HepG2 (cell line): ENCODE measurements at regions not wholly inside any gene's neighbourhood (a gene's known extent, or its start where the extent isn't known, plus 50 kb on each side); places are given as distances from the start of the nearest gene placed in this dataset.

Experiments
- ATAC-seq: fragments of 200-7000 bp; cut with Tn5 transposase; 3 replicates; pipeline ENCODE4 v1.9.1; 2020; ENCODE audit warnings: mild to moderate bottlenecking, moderate library complexity
- BruUV-seq: library from RNA; stranded (reverse); fragments of 400-500 nt; replicated peaks from 2 replicates; lab custom pipeline; 2021; lab: Mats Ljungman, UMichigan
- CTCF ChIA-PET: fragments of 300-600 bp; formaldehyde crosslinking; extraction: SDS; loops from one replicate; lab custom pipeline; 2021; ENCODE audit warnings: low total read pairs, inconsistent platforms, low intra/inter-chr PET ratio; lab: Yijun Ruan, JAX
- POLR2A ChIA-PET: fragments of 350-600 bp; sonication (Branson Sonifier 250); formaldehyde crosslinking; loops from one replicate; lab custom pipeline; 2020; ENCODE audit warnings: antibody characterized with exemption, inconsistent platforms; lab: Yijun Ruan, JAX
- DNase-seq: peaks from one replicate; pipeline ENCODE4 v3.0.0-alpha.2; 2015; ENCODE audit warnings: low spot score
- FAIRE-seq: peaks from 3 replicates; lab custom pipeline; 2011; peaks lifted over from hg19 to GRCh38; lab: Jason Lieb, UNC
- H2AFZ ChIP-seq: one replicate; pipeline ENCODE4 v1.6.1; 2011; ENCODE audit warnings: low read length, inconsistent platforms
- H3K27ac ChIP-seq: fragments of 300-600 bp; 3 replicates; pipeline ENCODE4 v1.8.0; 2011; ENCODE audit warnings: mixed run types, mild to moderate bottlenecking, mixed read lengths, low read length, inconsistent platforms; ENCODE audit not compliant: insufficient read depth; ENCODE audit errors: extremely low read length
- H3K27me3 ChIP-seq, 2 experiments: fragments of 200-600 bp in 1 of 2; 2 replicates in 1 of 2; 3 replicates in 1 of 2; pipeline versions ENCODE4 v1.6.0 to v1.8.0; 2011; ENCODE audit warnings: low read length in 2 of 2, mild to moderate bottlenecking in 2 of 2, moderate library complexity in 2 of 2, inconsistent platforms in 1 of 2; ENCODE audit not compliant: insufficient read depth in 2 of 2, control insufficient read depth in 1 of 2
- H3K36me3 ChIP-seq, 2 experiments: fragments of 200-600 bp in 1 of 2; replicated peaks in 1 of 2; 2 replicates in 1 of 2; 3 replicates in 1 of 2; pipeline versions ENCODE4 v1.5.1 to v1.8.0; 2011; ENCODE audit warnings: low read length in 2 of 2, inconsistent platforms in 1 of 2; ENCODE audit not compliant: insufficient read depth in 2 of 2, control insufficient read depth in 1 of 2
- H3K4me1 ChIP-seq: 2 replicates; pipeline ENCODE4 v1.5.1; 2012; ENCODE audit warnings: low read length, inconsistent platforms; ENCODE audit not compliant: insufficient read depth
- H3K4me2 ChIP-seq: 2 replicates; pipeline ENCODE4 v1.6.0; 2011; ENCODE audit warnings: low read depth, low read length, inconsistent platforms
- H3K4me3 ChIP-seq, 3 experiments: fragments of 200-600 bp in 1 of 3; sonication (generic), shearing (Covaris generic) in 1 of 3; replicated peaks in 1 of 3; 2 replicates each; pipeline ENCODE4 v1.5.1; 2011 to 2016; ENCODE audit warnings: low read length in 3 of 3, inconsistent platforms in 2 of 3, low read depth in 2 of 3, mild to moderate bottlenecking in 2 of 3, control low read depth in 1 of 3, mixed read lengths in 1 of 3; ENCODE audit not compliant: insufficient read depth in 1 of 3
- H3K79me2 ChIP-seq: one replicate; pipeline ENCODE4 v1.6.1; 2011; ENCODE audit warnings: low read length, inconsistent platforms; ENCODE audit not compliant: insufficient read depth
- H3K9ac ChIP-seq: 2 replicates; pipeline ENCODE4 v1.6.0; 2011; ENCODE audit warnings: mild to moderate bottlenecking, low read depth, low read length, inconsistent platforms; ENCODE audit not compliant: insufficient read depth
- H3K9me3 ChIP-seq: 2 replicates; pipeline ENCODE4 v1.5.1; 2012; ENCODE audit warnings: mild to moderate bottlenecking, low read length
- H4K20me1 ChIP-seq: 2 replicates; pipeline ENCODE4 v1.6.0; 2011; ENCODE audit warnings: inconsistent platforms, mild to moderate bottlenecking, low read length, moderate library complexity; ENCODE audit not compliant: insufficient read depth
- ARNT ChIP-seq: fragments of 450-650 bp; IDR thresholded peaks from 2 replicates; pipeline ENCODE4 v1.6.1; 2017
- IKZF1 ChIP-seq: fragments of 450-650 bp; IDR thresholded peaks from 2 replicates; pipeline ENCODE4 v1.7.1; 2016
- MBD4 ChIP-seq: IDR thresholded peaks from 2 replicates; pipeline ENCODE4 v1.6.1; 2012; ENCODE audit warnings: low read length, inconsistent platforms, borderline replicate concordance
- RFX1 ChIP-seq: fragments of 450-650 bp; IDR thresholded peaks from 2 replicates; pipeline ENCODE4 v1.6.1; 2017
- SIN3A ChIP-seq: IDR thresholded peaks from 2 replicates; pipeline ENCODE4 v1.6.1; 2011; ENCODE audit warnings: low read depth, mild to moderate bottlenecking, control low read depth, low read length, borderline replicate concordance
- SPEN ChIP-seq: sonication (generic); formaldehyde crosslinking; IDR thresholded peaks from 2 replicates; pipeline ENCODE4 v1.5.1; 2020; ENCODE audit warnings: low read depth, mild to moderate bottlenecking, missing genetic modification reagents
- TCF7L2 ChIP-seq: IDR thresholded peaks from 2 replicates; pipeline ENCODE4 v1.6.1; 2011; ENCODE audit warnings: mild to moderate bottlenecking, low read depth, low read length, moderate library complexity
- TEAD2 ChIP-seq: sonication (generic); formaldehyde crosslinking; IDR thresholded peaks from 2 replicates; pipeline ENCODE4 v1.9.0; 2021; ENCODE audit warnings: missing genetic modification reagents
- TOE1 ChIP-seq: sonication (generic); formaldehyde crosslinking; IDR thresholded peaks from 2 replicates; pipeline ENCODE4 v1.4.0; 2020; ENCODE audit warnings: mild to moderate bottlenecking, missing genetic modification reagents
- TRIM24 ChIP-seq: sonication (generic); formaldehyde crosslinking; IDR thresholded peaks from 2 replicates; pipeline ENCODE4 v1.8.0; 2022; ENCODE audit warnings: mild to moderate bottlenecking, missing genetic modification reagents
- ZBTB25 ChIP-seq: IDR thresholded peaks from 2 replicates; pipeline ENCODE4 v1.6.1; 2018; ENCODE audit warnings: missing genetic modification reagents
- ZBTB38 ChIP-seq: sonication (generic); formaldehyde crosslinking; IDR thresholded peaks from 2 replicates; pipeline ENCODE4 v1.5.1; 2020; ENCODE audit warnings: mild to moderate bottlenecking, missing genetic modification reagents
- ZNF589 ChIP-seq: sonication (generic); formaldehyde crosslinking; conservative IDR thresholded peaks from 2 replicates; pipeline ENCODE4 v1.8.0; 2022; ENCODE audit warnings: mild to moderate bottlenecking, moderate library complexity, missing genetic modification reagents
- ZNF703 ChIP-seq: sonication (generic); formaldehyde crosslinking; IDR thresholded peaks from 2 replicates; pipeline ENCODE4 v1.5.1; 2020; ENCODE audit warnings: missing genetic modification reagents, mild to moderate bottlenecking, moderate library complexity, borderline replicate concordance
- WGBS: methylation state at CpG from one replicate; pipeline ENCODE4 v1.1.6; 2017; ENCODE audit warnings: low lambda C conversion rate; 5-methylcytosine and 5-hydroxymethylcytosine counted together
- in situ Hi-C: cut with HindIII; loops from 2 replicates; pipeline ENCODE4 v1.10.0; 2017; ENCODE audit warnings: low pct_unique_long_range_greater_than_20kb; ENCODE audit not compliant: extremely low pct_ligation_motif_present
- intact Hi-C: fragments of 100-400 bp; cut with micrococcal nuclease; formaldehyde crosslinking; loops from one replicate; pipeline ENCODE4 v1.10.0; 2022; ENCODE audit not compliant: unreplicated experiment

- Histone ChIP-seq H2AFZ (no peak overlapping the region), H3K4me3 (no peak overlapping the region), H3K9me3 (no peaks in the 10 kb centered on the region), H3K4me2 (no peak overlapping the region), H3K9ac (no peak overlapping the region), H3K27me3 (peaks cover 8 to 68% of the 10 kb centered on the region in 2 experiments; a peak in 4 of 5 replicates), H4K20me1 (no peaks in the 10 kb centered on the region), H3K27ac (no peak overlapping the region), H3K79me2 (no peaks in the 10 kb centered on the region), H3K36me3 (no peaks in the 10 kb centered on the region), H3K4me1 (no peaks in the 10 kb centered on the region)
- intact Hi-C loops = no loop called here
- BruUV-seq = no TSS peak
- TF ChIP-seq ARNT (no peak), MBD4 (no peak), TOE1 (no peak), RFX1 (no peak), ZNF703 (no peak), TRIM24 (CRISPR knock-in tag) (no peak), TEAD2 (CRISPR knock-in tag) (no peak), ZBTB38 (CRISPR knock-in tag) (no peak), SPEN (CRISPR knock-in tag) (no peak), TCF7L2 (no peak), ZNF589 (CRISPR knock-in tag) (no peak), IKZF1 (no peak), ZBTB25 (CRISPR knock-in tag) (no peak), SIN3A (no peak)
- in situ Hi-C loops = no loop called here
- WGBS = 17% methylated on average over 8 of the region's 9 CpGs
- FAIRE-seq (no peak), DNase-seq (no peak), ATAC-seq (no peak)
- POLR2A ChIA-PET = no interaction called here
- CTCF ChIA-PET = no interaction called here
Observed at GRCh38 chr2:239669181-239669898, 268.5 kb upstream of the HDAC4 start.
